GM13976 (cell line): ENCODE measurements at regions not wholly inside any gene's neighbourhood (a gene's known extent, or its start where the extent isn't known, plus 50 kb on each side); places are given as distances from the start of the nearest gene placed in this dataset.

Experiments used
- DNase-seq: peaks from one replicate; pipeline ENCODE4 v3.0.0; 2012; ENCODE audit warnings: low spot score
- in situ Hi-C: fragments of 300-500 bp; cut with MboI; formaldehyde crosslinking; loops from one replicate; pipeline ENCODE4 v1.12.0; 2022; ENCODE audit warnings: low sequenced_read_pairs, mixed read lengths, inconsistent platforms; ENCODE audit not compliant: unreplicated experiment
- TF ChIP-seq, protein P1 (sequence below): IDR thresholded peaks from 2 replicates; pipeline ENCODE4 v1.5.1; 2012; ENCODE audit warnings: borderline replicate concordance, mild to moderate bottlenecking; ENCODE audit not compliant: insufficient read depth; ENCODE audit errors: extremely low read depth, missing control alignments, control extremely low read depth

DNA sequence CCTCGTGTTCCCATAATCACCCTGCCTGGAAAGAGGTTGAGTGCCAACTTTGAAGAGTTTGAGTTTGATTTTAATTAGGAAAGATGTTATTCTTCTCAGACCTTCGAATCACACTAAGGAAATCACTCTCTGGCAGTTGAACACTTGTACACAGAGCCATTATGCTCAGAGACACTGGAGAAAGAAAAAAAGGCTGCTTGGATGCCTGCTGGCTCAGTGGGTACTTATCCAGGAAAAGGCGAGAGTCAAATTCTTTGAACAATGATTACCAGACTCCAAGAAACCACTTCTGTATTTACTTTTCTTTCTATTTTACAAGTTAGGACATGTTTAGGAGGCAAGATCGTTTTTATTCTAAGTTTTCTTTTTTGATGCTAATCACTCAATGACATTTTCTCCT, 438.5 kb upstream of the FAT3 start:
- in situ Hi-C loops: no loop called here
- TF ChIP-seq, protein P1, sequence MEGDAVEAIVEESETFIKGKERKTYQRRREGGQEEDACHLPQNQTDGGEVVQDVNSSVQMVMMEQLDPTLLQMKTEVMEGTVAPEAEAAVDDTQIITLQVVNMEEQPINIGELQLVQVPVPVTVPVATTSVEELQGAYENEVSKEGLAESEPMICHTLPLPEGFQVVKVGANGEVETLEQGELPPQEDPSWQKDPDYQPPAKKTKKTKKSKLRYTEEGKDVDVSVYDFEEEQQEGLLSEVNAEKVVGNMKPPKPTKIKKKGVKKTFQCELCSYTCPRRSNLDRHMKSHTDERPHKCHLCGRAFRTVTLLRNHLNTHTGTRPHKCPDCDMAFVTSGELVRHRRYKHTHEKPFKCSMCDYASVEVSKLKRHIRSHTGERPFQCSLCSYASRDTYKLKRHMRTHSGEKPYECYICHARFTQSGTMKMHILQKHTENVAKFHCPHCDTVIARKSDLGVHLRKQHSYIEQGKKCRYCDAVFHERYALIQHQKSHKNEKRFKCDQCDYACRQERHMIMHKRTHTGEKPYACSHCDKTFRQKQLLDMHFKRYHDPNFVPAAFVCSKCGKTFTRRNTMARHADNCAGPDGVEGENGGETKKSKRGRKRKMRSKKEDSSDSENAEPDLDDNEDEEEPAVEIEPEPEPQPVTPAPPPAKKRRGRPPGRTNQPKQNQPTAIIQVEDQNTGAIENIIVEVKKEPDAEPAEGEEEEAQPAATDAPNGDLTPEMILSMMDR: no peak
- DNase-seq: no peak

DNA sequence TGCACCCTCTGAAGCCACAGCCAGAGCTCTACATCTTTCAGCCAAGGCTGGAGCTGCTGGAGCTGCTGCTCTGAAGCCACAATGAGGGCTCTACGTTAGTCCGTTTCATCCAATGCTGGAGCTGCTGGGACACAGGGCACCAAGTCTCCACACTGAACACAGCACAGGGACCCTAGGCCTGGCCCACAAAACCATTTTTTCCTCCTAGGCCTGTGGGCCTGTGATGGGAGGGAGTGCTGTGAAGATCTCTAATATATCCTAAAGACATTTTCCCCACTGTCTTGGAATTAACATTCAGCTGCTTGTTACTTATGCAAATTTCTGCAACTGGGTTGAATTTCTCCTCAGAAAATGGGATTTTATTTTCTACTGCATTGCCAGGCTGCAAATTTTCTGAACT, 441.4 kb upstream of the FAT3 start:
- in situ Hi-C loops: no loop called here
- no peak for DNase-seq
- TF ChIP-seq, protein P1: no peak

DNA sequence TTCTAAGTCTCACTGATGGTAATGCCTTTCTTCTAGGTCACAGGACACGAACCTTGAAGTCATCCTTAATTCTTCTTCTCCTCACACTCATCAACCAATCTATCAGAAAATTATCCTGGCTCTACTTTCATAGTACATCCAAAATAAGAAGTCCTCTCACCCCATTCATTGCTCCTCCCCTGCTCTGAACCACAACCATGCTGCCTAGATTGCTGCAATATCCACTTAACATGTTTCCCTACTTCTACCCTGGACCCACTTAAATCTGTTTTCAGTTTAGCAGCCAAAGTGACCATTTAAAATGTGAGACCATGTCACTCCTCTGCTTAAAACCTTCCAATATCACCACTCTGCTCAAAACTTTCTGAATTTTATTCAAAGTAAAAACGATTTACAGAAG, 445.9 kb upstream of the FAT3 start:
- DNase-seq: no peak
- TF ChIP-seq, protein P1: no peak
- in situ Hi-C loops: no loop called here

DNA sequence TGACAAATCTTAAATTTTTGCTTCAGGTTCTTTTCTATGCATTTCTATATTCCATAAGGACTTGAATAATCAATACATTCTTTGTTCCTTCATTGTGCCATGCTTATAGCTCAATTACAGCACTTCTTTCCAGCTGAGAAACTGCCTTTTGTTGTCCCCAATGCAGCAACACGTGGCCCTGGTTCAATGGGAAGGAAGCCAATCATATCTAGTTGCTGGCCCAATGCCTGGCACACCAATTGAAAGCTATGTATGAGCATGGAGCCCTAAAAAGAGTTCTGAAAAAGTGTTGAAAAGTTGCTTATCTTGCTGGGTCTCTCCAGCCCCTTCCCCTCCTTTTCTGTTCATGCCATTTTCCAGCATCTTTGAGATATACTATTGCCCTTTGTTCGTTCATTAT, 448.0 kb upstream of the FAT3 start:
- TF ChIP-seq, protein P1: no peak
- DNase-seq: no peak
- in situ Hi-C loops: no loop called here

DNA sequence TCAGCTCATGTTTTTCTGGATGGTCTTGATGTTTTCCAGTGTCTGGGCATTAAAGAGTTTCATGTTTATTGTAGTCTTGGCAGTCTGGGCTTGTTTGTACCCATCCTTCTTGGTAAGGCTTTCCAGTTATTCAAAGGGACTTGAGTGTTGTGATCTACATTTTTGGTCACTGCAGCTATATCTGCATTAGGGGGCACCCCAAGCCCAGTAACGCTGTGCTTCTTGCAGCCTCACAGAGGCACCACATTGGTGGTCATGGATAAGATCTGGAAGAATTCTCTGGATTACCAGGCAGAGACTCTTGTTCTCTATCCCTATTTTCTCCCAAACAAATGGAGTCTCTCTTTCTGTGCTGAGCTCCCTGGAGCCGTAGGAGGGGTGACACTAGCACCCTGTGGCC, 451.5 kb upstream of the FAT3 start:
- TF ChIP-seq, protein P1: no peak
- DNase-seq: no peak
- in situ Hi-C loops: no loop called here

DNA sequence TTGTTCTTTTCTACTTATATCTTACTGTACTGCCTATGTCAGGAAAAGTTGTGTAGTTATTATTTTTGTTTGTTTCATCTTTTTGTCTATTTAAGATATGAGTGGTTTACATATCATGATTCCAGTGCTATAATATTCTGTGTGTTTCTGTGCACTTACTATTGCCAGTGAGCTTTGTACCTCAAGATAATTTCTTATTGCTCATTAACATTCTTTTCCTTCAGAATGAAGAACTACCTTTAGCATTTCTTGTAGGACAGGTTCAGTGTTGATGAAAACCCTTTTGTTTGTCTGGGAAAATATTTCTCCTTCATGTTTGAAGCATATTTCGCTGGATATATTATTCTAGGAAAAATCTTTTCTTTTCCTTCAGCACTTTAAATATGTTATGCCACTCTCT, 452.7 kb upstream of the FAT3 start:
- in situ Hi-C loops: no loop called here
- TF ChIP-seq, protein P1: no peak

DNA sequence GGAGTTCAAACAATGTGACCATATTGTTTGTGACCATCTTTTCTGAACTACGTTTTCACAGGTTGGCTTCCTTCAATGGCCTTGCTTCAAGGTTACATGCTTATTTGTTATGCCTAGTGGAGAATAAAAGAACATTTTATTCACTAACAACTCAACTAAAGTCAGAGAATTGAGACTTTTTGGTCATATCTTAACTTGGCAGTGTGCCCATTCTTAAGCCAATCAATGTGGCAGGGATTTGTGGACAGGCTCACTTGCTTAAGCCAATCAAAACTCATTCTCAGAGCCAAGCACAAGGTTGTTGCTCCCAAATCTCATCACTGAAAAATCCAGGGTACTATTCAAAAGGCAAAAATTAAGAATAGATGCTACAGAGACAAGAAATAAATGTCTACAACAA, 455.8 kb upstream of the FAT3 start:
- TF ChIP-seq, protein P1: no peak
- in situ Hi-C loops: no loop called here

More for the DNA sequence above, 452.7 kb upstream of the FAT3 start:
- no peak for DNase-seq

More for the DNA sequence above, 455.8 kb upstream of the FAT3 start:
- no peak for DNase-seq
